Endothelial cell of umbilical vein (primary cell): ENCODE measurements at regions not wholly inside any gene's neighbourhood (a gene's known extent, or its start where the extent isn't known, plus 50 kb on each side); places are given as distances from the start of the nearest gene placed in this dataset.

Source experiments
- BruUV-seq: library from RNA; stranded (reverse); fragments of 400-500 nt; replicated peaks from 2 replicates; lab custom pipeline; 2021; lab: Mats Ljungman, UMichigan
- CTCF ChIA-PET: fragments of 300-600, 350-600 bp; sonication (Branson Sonifier 250); formaldehyde crosslinking; loops from one replicate; lab custom pipeline; 2021; ENCODE audit warnings: antibody characterized with exemption, inconsistent platforms; lab: Charles Lee
- POLR2A ChIA-PET: fragments of 300-600, 350-600 bp; sonication (Branson Sonifier 250); formaldehyde crosslinking; loops from one replicate; lab custom pipeline; 2021; ENCODE audit warnings: antibody characterized with exemption, inconsistent platforms; lab: Charles Lee
- DNase-seq: peaks from one replicate; pipeline ENCODE4 v3.0.0-alpha.2; 2011; ENCODE audit warnings: low read depth, low spot score
- FAIRE-seq: peaks from 2 replicates; lab custom pipeline; 2011; peaks lifted over from hg19 to GRCh38; lab: Jason Lieb, UNC
- H2AFZ ChIP-seq: 2 replicates; pipeline ENCODE4 v1.6.0; 2012; ENCODE audit warnings: low read depth, low read length, control low read depth, inconsistent platforms
- H3K27ac ChIP-seq: 2 replicates; pipeline ENCODE4 v1.5.1; 2011; ENCODE audit warnings: low read depth, mild to moderate bottlenecking, control low read depth, low read length, moderate library complexity; ENCODE audit not compliant: insufficient read depth
- H3K27me3 ChIP-seq, 2 experiments: 2 replicates each; pipeline versions ENCODE4 v1.6.0 to v1.6.1; 2011; ENCODE audit warnings: low read length in 2 of 2, mixed read lengths in 1 of 2; ENCODE audit not compliant: control insufficient read depth in 2 of 2, insufficient read depth in 2 of 2
- H3K36me3 ChIP-seq, 2 experiments: 2 replicates in 1 of 2; 3 replicates in 1 of 2; pipeline ENCODE4 v1.5.1; 2011; ENCODE audit warnings: low read length in 2 of 2, mild to moderate bottlenecking in 1 of 2, moderate library complexity in 1 of 2; ENCODE audit not compliant: control insufficient read depth in 2 of 2, insufficient read depth in 2 of 2; ENCODE audit errors: extremely low read depth in 1 of 2
- H3K4me1 ChIP-seq: 3 replicates; pipeline ENCODE4 v1.5.1; 2011; ENCODE audit warnings: mild to moderate bottlenecking, low read length; ENCODE audit not compliant: control insufficient read depth, insufficient read depth; ENCODE audit errors: extremely low read depth
- H3K4me2 ChIP-seq: 2 replicates; pipeline ENCODE4 v1.6.1; 2011; ENCODE audit warnings: low read length, control low read depth, mixed read lengths; ENCODE audit not compliant: insufficient read depth
- H3K4me3 ChIP-seq, 3 experiments: fragments of 200-600 bp in 1 of 3; sonication (generic), shearing (Covaris generic) in 1 of 3; replicated peaks in 1 of 3; 2 replicates each; pipeline ENCODE4 v1.5.1; 2011 to 2016; ENCODE audit warnings: control low read depth in 3 of 3, low read length in 3 of 3, mild to moderate bottlenecking in 2 of 3, inconsistent platforms in 1 of 3, low read depth in 1 of 3, moderate library complexity in 1 of 3; ENCODE audit not compliant: insufficient read depth in 1 of 3
- H3K79me2 ChIP-seq: 2 replicates; pipeline ENCODE4 v1.6.0; 2012; ENCODE audit warnings: low read length, inconsistent platforms; ENCODE audit not compliant: control insufficient read depth, insufficient read depth
- H3K9ac ChIP-seq: replicated peaks from 2 replicates; pipeline ENCODE3; 2011; ENCODE audit warnings: low read length, control low read depth; ENCODE audit not compliant: insufficient read depth; ENCODE audit errors: extremely low read depth
- H3K9me1 ChIP-seq: replicated peaks from 3 replicates; pipeline ENCODE4 v1.6.0; 2011; ENCODE audit warnings: mild to moderate bottlenecking, low read length; ENCODE audit not compliant: control insufficient read depth, insufficient read depth; ENCODE audit errors: extremely low read depth
- H3K9me3 ChIP-seq: replicated peaks from 2 replicates; pipeline ENCODE4 v1.5.1; 2012; ENCODE audit warnings: low read length, inconsistent platforms; ENCODE audit not compliant: control insufficient read depth, insufficient read depth
- H4K20me1 ChIP-seq: replicated peaks from 2 replicates; pipeline ENCODE3; 2011; ENCODE audit warnings: mild to moderate bottlenecking, low read length; ENCODE audit not compliant: control insufficient read depth, insufficient read depth; ENCODE audit errors: extremely low read depth
- CTCF ChIP-seq, 2 donors: IDR thresholded peaks; 1 replicate in 1 of 2; 2 replicates in 1 of 2; pipeline ENCODE4 v1.5.1; 2011; ENCODE audit warnings: low read length in 2 of 2, mild to moderate bottlenecking in 2 of 2, moderate library complexity in 2 of 2, control low read depth in 1 of 2, inconsistent platforms in 1 of 2, low read depth in 1 of 2; ENCODE audit not compliant: insufficient read depth in 1 of 2; ENCODE audit errors: extremely low read depth in 1 of 2
- EZH2 ChIP-seq: IDR thresholded peaks from 2 replicates; pipeline ENCODE4 v1.6.1; 2012; ENCODE audit warnings: borderline replicate concordance, low read depth, mild to moderate bottlenecking, moderate library complexity, low read length, inconsistent platforms; ENCODE audit not compliant: severe bottlenecking
- FOS ChIP-seq: IDR thresholded peaks from 2 replicates; pipeline ENCODE4 v1.6.1; 2011; ENCODE audit warnings: mild to moderate bottlenecking, low read length, moderate library complexity, borderline replicate concordance; ENCODE audit not compliant: insufficient read depth
- GATA2 ChIP-seq: IDR thresholded peaks from 2 replicates; pipeline ENCODE4 v1.7.0; 2011; ENCODE audit warnings: low read depth, mild to moderate bottlenecking, moderate library complexity, mixed read lengths, low read length; ENCODE audit not compliant: insufficient read length, insufficient read depth
- JUN ChIP-seq: IDR thresholded peaks from 2 replicates; pipeline ENCODE4 v1.6.1; 2011; ENCODE audit warnings: borderline replicate concordance, low read depth; ENCODE audit not compliant: insufficient read length, insufficient read depth
- MAX ChIP-seq: IDR thresholded peaks from 2 replicates; pipeline ENCODE4 v1.6.1; 2011; ENCODE audit not compliant: insufficient read depth, insufficient read length
- MYC ChIP-seq: IDR thresholded peaks from one replicate; pipeline ENCODE4 v1.6.1; 2011; ENCODE audit warnings: mild to moderate bottlenecking, low read depth, low read length
- POLR2A ChIP-seq: IDR thresholded peaks from 2 replicates; pipeline ENCODE4 v1.6.1; 2012; ENCODE audit warnings: low read depth, mild to moderate bottlenecking, control low read depth, low read length
- POLR2AphosphoS5 ChIP-seq: IDR thresholded peaks from 2 replicates; pipeline ENCODE4 v1.6.1; 2012; ENCODE audit warnings: low read depth, mild to moderate bottlenecking, control low read depth, low read length, moderate library complexity; ENCODE audit not compliant: insufficient read depth
- dilution Hi-C: fragments of 300-500 bp; cut with MboI; formaldehyde crosslinking; loops from one replicate; pipeline ENCODE4 v1.15.0; 2019; ENCODE audit warnings: low sequenced_read_pairs; ENCODE audit not compliant: extremely low pct_ligation_motif_present
- intact Hi-C: fragments of 100-400 bp; cut with micrococcal nuclease; formaldehyde crosslinking; loops from one replicate; pipeline ENCODE4 v1.10.0; 2022

GRCh38 chr9:107390778-107391177 is 98.8 kb downstream of the KLF4 start:
- Histone ChIP-seq H3K9ac (no peak overlapping the region), H2AFZ (no peak overlapping the region), H3K9me3 (no peaks in the 10 kb centered on the region), H3K27me3 (no peaks in the 10 kb centered on the region), H3K9me1 (no peaks in the 10 kb centered on the region), H3K4me2 (no peak overlapping the region), H4K20me1 (no peaks in the 10 kb centered on the region), H3K27ac (no peak overlapping the region), H3K79me2 (no peaks in the 10 kb centered on the region), H3K4me1 (no peaks in the 10 kb centered on the region), H3K36me3 (no peaks in the 10 kb centered on the region), H3K4me3 (no peak overlapping the region)
- no TSS peak for BruUV-seq
- dilution Hi-C loops (no loop called here), intact Hi-C loops (no loop called here)
- TF ChIP-seq POLR2AphosphoS5: no peak
- TF ChIP-seq MYC: no peak
- no peak for TF ChIP-seq POLR2A
- TF ChIP-seq GATA2: no peak
- no peak for TF ChIP-seq JUN
- TF ChIP-seq CTCF (IDR thresholded peaks at IDR 0.05; ENCODE audit: extremely low read depth in 1 of 2, insufficient read depth in 1 of 2, low read depth in 1 of 2, low read length in 2 of 2): no peak
- no peak for TF ChIP-seq EZH2
- no peak for TF ChIP-seq MAX
- TF ChIP-seq FOS: no peak
- POLR2A ChIA-PET: no interaction called here
- FAIRE-seq (no peak), DNase-seq (no peak)
- CTCF ChIA-PET: no interaction called here
